ENCODE measurements at regions not wholly inside any gene's neighbourhood (a gene's known extent, or its start where the extent isn't known, plus 50 kb on each side); places are given as distances from the start of the nearest gene placed in this dataset.

GRCh38 chr12:96098631-96099030 lies 63.2 kb upstream of the LTA4H start:
- H3K9me3 ChIP-seq (ENCODE audit: control insufficient read depth, insufficient read depth, low read depth, low read length), result no peaks in the 10 kb centered on the region
- H3K4me1 ChIP-seq (ENCODE audit: control insufficient read depth, insufficient read depth, low read length), result peaks cover 8% of the 10 kb centered on the region
- ChIA-PET POLR2A (interaction anchor here (0.6 to 0.7 kb wide), 2 partner anchors 19 to 54 kb away, joined by 3 to 5 read pairs; no protein-coding TSS in a partner anchor), CTCF (no interaction called here)
- no peak overlapping the region for H3K4me3 ChIP-seq (ENCODE audit: low read depth, low read length)
- no peaks in the 10 kb centered on the region for H3K36me3 ChIP-seq (ENCODE audit: control insufficient read depth in 2 of 2, insufficient read depth in 1 of 2, low read length in 2 of 2)
- TF ChIP-seq ZNF518A (tag by site-specific recombination; conservative IDR thresholded peaks at IDR 0.05; ENCODE audit: low read depth), result no peak
- TF ChIP-seq ZNF837 (tag by site-specific recombination; IDR thresholded peaks at IDR 0.05), result no peak
- no peak for TF ChIP-seq REPIN1 (tag by site-specific recombination; IDR thresholded peaks at IDR 0.05; ENCODE audit: low read depth)
- H3K27ac ChIP-seq (ENCODE audit: extremely low read depth, low read depth, low read length), result no peak overlapping the region

DNA sequence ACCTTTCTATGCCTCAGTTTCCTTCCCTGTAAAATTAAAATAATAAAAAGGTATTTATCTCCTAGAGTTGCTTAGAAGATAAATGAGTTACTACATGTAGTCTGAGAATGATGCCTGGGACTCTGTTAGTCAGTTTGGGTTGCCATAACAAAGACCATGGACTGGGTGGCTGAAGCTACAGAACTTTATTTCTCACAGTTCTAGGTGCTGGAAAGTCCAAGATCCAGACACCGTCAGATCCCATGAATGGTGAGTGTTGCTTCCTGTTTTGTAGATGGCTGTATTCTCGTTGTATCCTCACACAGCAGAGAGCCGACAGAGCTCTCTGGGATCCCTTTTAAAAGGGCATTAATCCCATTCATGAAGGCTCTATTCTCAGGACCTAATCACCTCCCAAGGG lies 64.0 kb upstream of the LTA4H start:
- H3K36me3 ChIP-seq (ENCODE audit: control insufficient read depth in 2 of 2, insufficient read depth in 1 of 2, low read length in 2 of 2), result no peaks in the 10 kb centered on the region
- no peak for TF ChIP-seq ZNF19 (tag by site-specific recombination; IDR thresholded peaks at IDR 0.05; ENCODE audit: low read depth)
- no peak for TF ChIP-seq ZNF76 (tag by site-specific recombination; IDR thresholded peaks at IDR 0.05; ENCODE audit: borderline replicate concordance, low read depth)
- no peak for TF ChIP-seq KLF9 (tag by site-specific recombination; IDR thresholded peaks at IDR 0.05; ENCODE audit: low read depth)
- no peak for TF ChIP-seq ZNF426 (tag by site-specific recombination; IDR thresholded peaks at IDR 0.05)
- no peak for TF ChIP-seq ZNF23 (tag by site-specific recombination; IDR thresholded peaks at IDR 0.05; ENCODE audit: borderline replicate concordance)
- no peak for TF ChIP-seq ZNF280D (tag by site-specific recombination; IDR thresholded peaks at IDR 0.05)
- TF ChIP-seq ZFP69B (tag by site-specific recombination; IDR thresholded peaks at IDR 0.05), result no peak
- no peak for TF ChIP-seq ZBTB10 (tag by site-specific recombination; IDR thresholded peaks at IDR 0.05)
- no peak for TF ChIP-seq GFI1B (tag by site-specific recombination; IDR thresholded peaks at IDR 0.05)
- TF ChIP-seq, protein P1, sequence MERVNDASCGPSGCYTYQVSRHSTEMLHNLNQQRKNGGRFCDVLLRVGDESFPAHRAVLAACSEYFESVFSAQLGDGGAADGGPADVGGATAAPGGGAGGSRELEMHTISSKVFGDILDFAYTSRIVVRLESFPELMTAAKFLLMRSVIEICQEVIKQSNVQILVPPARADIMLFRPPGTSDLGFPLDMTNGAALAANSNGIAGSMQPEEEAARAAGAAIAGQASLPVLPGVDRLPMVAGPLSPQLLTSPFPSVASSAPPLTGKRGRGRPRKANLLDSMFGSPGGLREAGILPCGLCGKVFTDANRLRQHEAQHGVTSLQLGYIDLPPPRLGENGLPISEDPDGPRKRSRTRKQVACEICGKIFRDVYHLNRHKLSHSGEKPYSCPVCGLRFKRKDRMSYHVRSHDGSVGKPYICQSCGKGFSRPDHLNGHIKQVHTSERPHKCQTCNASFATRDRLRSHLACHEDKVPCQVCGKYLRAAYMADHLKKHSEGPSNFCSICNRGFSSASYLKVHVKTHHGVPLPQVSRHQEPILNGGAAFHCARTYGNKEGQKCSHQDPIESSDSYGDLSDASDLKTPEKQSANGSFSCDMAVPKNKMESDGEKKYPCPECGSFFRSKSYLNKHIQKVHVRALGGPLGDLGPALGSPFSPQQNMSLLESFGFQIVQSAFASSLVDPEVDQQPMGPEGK (tag by site-specific recombination; IDR thresholded peaks at IDR 0.05), result no peak
- no peak overlapping the region for H3K27ac ChIP-seq (ENCODE audit: extremely low read depth, low read depth, low read length)
- ChIA-PET CTCF (interaction anchor here (0.6 kb wide), 1 partner anchor 188 kb away, joined by 4 read pairs; no protein-coding TSS in a partner anchor), POLR2A (no interaction called here)
- H3K4me1 ChIP-seq (ENCODE audit: control insufficient read depth, insufficient read depth, low read length), result peaks cover 2% of the 10 kb centered on the region; the same call in 1 of the 2 replicates
- no peaks in the 10 kb centered on the region for H3K9me3 ChIP-seq (ENCODE audit: control insufficient read depth, insufficient read depth, low read depth, low read length)
- no peak overlapping the region for H3K4me3 ChIP-seq (ENCODE audit: low read depth, low read length)
